Loucy (cell line): ENCODE measurements at regions not wholly inside any gene's neighbourhood (a gene's known extent, or its start where the extent isn't known, plus 50 kb on each side); places are given as distances from the start of the nearest gene placed in this dataset.
"Not testable (repeated sequence)": the region's sequence is repeated elsewhere in the genome, so short reads cannot be mapped to it uniquely, and the experiment has no call there.

Experiments
- EZH2phosphoT487 ChIP-seq: fragments of 200-600 bp; IDR thresholded peaks from 2 replicates; pipeline ENCODE4 v1.6.1; 2018; ENCODE audit warnings: antibody characterized with exemption, mild to moderate bottlenecking, moderate library complexity, borderline replicate concordance
- TF ChIP-seq, protein P1 (sequence below): fragments of 200-600 bp; sonication (generic); conservative IDR thresholded peaks from 2 replicates; pipeline ENCODE4 v1.5.1; 2014; ENCODE audit warnings: mild to moderate bottlenecking, antibody characterized with exemption, low read length

DNA sequence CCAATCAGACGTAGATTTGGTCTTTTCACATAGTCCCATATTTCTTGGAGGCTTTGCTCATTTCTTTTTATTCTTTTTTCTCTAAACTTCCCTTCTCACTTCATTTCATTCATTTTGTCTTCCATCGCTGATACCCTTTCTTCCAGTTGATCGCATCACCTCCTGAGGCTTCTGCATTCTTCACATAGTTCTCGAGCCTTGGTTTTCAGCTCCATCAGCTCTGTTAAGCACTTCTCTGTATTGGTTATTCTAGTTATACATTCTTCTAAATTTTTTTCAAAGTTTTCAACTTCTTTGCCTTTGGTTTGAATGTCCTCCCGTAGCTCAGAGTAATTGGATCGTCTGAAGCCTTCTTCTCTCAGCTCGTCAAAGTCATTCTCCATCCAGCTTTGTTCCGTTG is 250.5 kb downstream of the MDFIC start:
- not testable (repeated sequence) for TF ChIP-seq EZH2phosphoT487
- TF ChIP-seq, protein P1, sequence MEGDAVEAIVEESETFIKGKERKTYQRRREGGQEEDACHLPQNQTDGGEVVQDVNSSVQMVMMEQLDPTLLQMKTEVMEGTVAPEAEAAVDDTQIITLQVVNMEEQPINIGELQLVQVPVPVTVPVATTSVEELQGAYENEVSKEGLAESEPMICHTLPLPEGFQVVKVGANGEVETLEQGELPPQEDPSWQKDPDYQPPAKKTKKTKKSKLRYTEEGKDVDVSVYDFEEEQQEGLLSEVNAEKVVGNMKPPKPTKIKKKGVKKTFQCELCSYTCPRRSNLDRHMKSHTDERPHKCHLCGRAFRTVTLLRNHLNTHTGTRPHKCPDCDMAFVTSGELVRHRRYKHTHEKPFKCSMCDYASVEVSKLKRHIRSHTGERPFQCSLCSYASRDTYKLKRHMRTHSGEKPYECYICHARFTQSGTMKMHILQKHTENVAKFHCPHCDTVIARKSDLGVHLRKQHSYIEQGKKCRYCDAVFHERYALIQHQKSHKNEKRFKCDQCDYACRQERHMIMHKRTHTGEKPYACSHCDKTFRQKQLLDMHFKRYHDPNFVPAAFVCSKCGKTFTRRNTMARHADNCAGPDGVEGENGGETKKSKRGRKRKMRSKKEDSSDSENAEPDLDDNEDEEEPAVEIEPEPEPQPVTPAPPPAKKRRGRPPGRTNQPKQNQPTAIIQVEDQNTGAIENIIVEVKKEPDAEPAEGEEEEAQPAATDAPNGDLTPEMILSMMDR = not testable (repeated sequence)
